ENCODE measurements at regions not wholly inside any gene's neighbourhood (a gene's known extent, or its start where the extent isn't known, plus 50 kb on each side); places are given as distances from the start of the nearest gene placed in this dataset.

GRCh38 chr20:60256811-60257210 lies 298.6 kb downstream of the CDH26 start:
- ChIA-PET CTCF (no interaction called here), POLR2A (ENCODE audit: unreplicated experiment) (no interaction called here)
- Histone ChIP-seq H3K14ac (replicated peaks; ENCODE audit: low read depth, low read length) (no peak overlapping the region), H3K27me3 (ENCODE audit: control insufficient read depth, insufficient read depth, low read length) (0 out of 2 replicates have a peak, but pooled peaks cover 4% of the 10 kb centered on the region), H2BK120ac (ENCODE audit: low read depth, low read length) (no peak overlapping the region), H2AK5ac (ENCODE audit: low read depth, low read length) (no peak overlapping the region; the same call in 1 of the 2 replicates), H3K9me3 (ENCODE audit: control insufficient read depth, insufficient read depth, low read length) (no peaks in the 10 kb centered on the region), H4K8ac (ENCODE audit: low read depth in 2 of 2, low read length in 2 of 2) (no peak overlapping the region), H3K4me2 (ENCODE audit: low read depth, low read length) (no peak overlapping the region), H3K4ac (ENCODE audit: low read depth, low read length) (no peak overlapping the region), H2BK15ac (ENCODE audit: low read depth, low read length) (no peak overlapping the region; the same call in 2 of the 3 replicates), H4K91ac (ENCODE audit: insufficient read depth, low read depth, low read length) (no peak overlapping the region), H3K9ac (ENCODE audit: low read depth, low read length) (no peak overlapping the region), H2BK20ac (ENCODE audit: low read depth, low read length) (no peak overlapping the region), H3K56ac (ENCODE audit: extremely low read depth, insufficient read depth, low read length) (no peak overlapping the region), H3K4me3 (ENCODE audit: insufficient read depth, low read depth, low read length) (no peak overlapping the region), H3K18ac (ENCODE audit: low read depth, low read length) (no peak overlapping the region), H2AFZ (replicated peaks; ENCODE audit: low read length, poor library complexity) (peak overlapping the region; percentile 53), H3K9me1 (ENCODE audit: insufficient read depth, low read length) (no peaks in the 10 kb centered on the region; the same call in none of the 2 replicates), H3K79me1 (ENCODE audit: low read depth in 1 of 2, low read length in 2 of 2) (no peaks in the 10 kb centered on the region), H4K20me1 (ENCODE audit: insufficient read depth, low read length) (no peaks in the 10 kb centered on the region), H3K36me3 (ENCODE audit: control insufficient read depth, insufficient read depth, low read length) (no peaks in the 10 kb centered on the region), H3K4me1 (ENCODE audit: control insufficient read depth, insufficient read depth, low read length) (peaks cover 7% of the 10 kb centered on the region; the same call in 1 of the 2 replicates), H4K5ac (ENCODE audit: low read depth, low read length) (no peak overlapping the region), H3K27ac (ENCODE audit: insufficient read depth, low read length) (no peak overlapping the region), H2AK9ac (replicated peaks; ENCODE audit: low read depth, low read length, poor library complexity) (no peak overlapping the region), H3K23ac (ENCODE audit: low read depth, low read length) (no peak overlapping the region), H2BK5ac (ENCODE audit: low read depth, low read length, poor library complexity, severe bottlenecking) (no peak overlapping the region)
- dilution Hi-C loops (cut with HindIII; ENCODE audit: low sequenced_read_pairs, unreplicated experiment) (no loop called here), intact Hi-C loops (cut with micrococcal nuclease) (no loop called here), in situ Hi-C loops (cut with MboI; ENCODE audit: low sequenced_read_pairs) (no loop called here)
- DNase-seq: no peak
- BruUV-seq (replicated peaks): no TSS peak
- TF ChIP-seq CHD1 (IDR thresholded peaks at IDR 0.05; ENCODE audit: low read depth, low read length): no peak
- no peak for TF ChIP-seq MAFK (IDR thresholded peaks at IDR 0.05; ENCODE audit: low read depth, low read length)
- no peak for TF ChIP-seq CEBPB (IDR thresholded peaks at IDR 0.05; ENCODE audit: low read depth, low read length)
- TF ChIP-seq, protein P1, sequence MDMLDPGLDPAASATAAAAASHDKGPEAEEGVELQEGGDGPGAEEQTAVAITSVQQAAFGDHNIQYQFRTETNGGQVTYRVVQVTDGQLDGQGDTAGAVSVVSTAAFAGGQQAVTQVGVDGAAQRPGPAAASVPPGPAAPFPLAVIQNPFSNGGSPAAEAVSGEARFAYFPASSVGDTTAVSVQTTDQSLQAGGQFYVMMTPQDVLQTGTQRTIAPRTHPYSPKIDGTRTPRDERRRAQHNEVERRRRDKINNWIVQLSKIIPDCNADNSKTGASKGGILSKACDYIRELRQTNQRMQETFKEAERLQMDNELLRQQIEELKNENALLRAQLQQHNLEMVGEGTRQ (IDR thresholded peaks at IDR 0.05; ENCODE audit: low read depth, low read length): no peak
- no peak for TF ChIP-seq RAD21 (IDR thresholded peaks at IDR 0.05; ENCODE audit: low read length)
- TF ChIP-seq NFE2L2 (IDR thresholded peaks at IDR 0.05; ENCODE audit: low read depth, low read length): no peak
- no peak for TF ChIP-seq RFX5 (IDR thresholded peaks at IDR 0.05; ENCODE audit: low read depth, low read length)
- TF ChIP-seq FOS (IDR thresholded peaks at IDR 0.05; ENCODE audit: low read depth, low read length): no peak
- no peak for TF ChIP-seq POLR2A (IDR thresholded peaks at IDR 0.05; ENCODE audit: low read depth, low read length)
- TF ChIP-seq RCOR1 (IDR thresholded peaks at IDR 0.05; ENCODE audit: insufficient replicate concordance, low read length): no peak
- no peak for TF ChIP-seq ELK1 (IDR thresholded peaks at IDR 0.05; ENCODE audit: borderline replicate concordance, low read depth, low read length)
- TF ChIP-seq MXI1 (IDR thresholded peaks at IDR 0.05; ENCODE audit: borderline replicate concordance, low read depth, low read length): no peak
- TF ChIP-seq SMC3 (IDR thresholded peaks at IDR 0.05; ENCODE audit: low read depth, low read length): no peak
- no peak for TF ChIP-seq BHLHE40 (IDR thresholded peaks at IDR 0.05; ENCODE audit: low read depth, low read length)
- TF ChIP-seq MAZ (IDR thresholded peaks at IDR 0.05; ENCODE audit: borderline replicate concordance, low read depth, low read length): no peak
- no peak for TF ChIP-seq CTCF (conservative IDR thresholded peaks at IDR 0.05; ENCODE audit: low read depth, low read length)
- 90% methylated on average over 2 of the region's 6 CpGs; no CpG with 5 or more reads in 1 of the 2 experiments for WGBS, 2 experiments (ENCODE audit: extremely low coverage in 2 of 2, insufficient read length in 1 of 2)
- ATAC-seq (ENCODE audit: low read depth): no peak
